ENCODE measurements at regions not wholly inside any gene's neighbourhood (a gene's known extent, or its start where the extent isn't known, plus 50 kb on each side); places are given as distances from the start of the nearest gene placed in this dataset.

DNA sequence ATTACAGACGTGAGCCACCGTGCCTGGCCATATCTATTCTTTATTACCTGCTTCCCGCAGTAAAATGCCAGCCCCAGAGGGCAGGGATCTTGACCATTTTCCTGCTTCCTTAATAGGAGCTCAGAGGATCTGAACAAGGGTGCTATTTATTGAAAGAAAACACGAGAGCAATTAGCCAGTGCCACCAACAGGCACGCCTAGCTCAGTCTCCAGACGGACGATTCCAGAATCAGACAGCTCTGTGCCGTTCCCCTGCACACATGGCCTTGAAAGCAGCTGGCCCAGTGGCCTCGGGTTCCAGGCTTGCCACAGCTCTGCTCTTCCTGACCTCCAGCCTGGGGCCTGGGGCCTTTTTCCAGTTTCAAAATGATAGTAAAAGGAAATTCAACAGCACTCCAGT lies 135.2 kb upstream of the RFLNA start:
- no peak for DNase-seq (ENCODE audit: low spot score)

DNA sequence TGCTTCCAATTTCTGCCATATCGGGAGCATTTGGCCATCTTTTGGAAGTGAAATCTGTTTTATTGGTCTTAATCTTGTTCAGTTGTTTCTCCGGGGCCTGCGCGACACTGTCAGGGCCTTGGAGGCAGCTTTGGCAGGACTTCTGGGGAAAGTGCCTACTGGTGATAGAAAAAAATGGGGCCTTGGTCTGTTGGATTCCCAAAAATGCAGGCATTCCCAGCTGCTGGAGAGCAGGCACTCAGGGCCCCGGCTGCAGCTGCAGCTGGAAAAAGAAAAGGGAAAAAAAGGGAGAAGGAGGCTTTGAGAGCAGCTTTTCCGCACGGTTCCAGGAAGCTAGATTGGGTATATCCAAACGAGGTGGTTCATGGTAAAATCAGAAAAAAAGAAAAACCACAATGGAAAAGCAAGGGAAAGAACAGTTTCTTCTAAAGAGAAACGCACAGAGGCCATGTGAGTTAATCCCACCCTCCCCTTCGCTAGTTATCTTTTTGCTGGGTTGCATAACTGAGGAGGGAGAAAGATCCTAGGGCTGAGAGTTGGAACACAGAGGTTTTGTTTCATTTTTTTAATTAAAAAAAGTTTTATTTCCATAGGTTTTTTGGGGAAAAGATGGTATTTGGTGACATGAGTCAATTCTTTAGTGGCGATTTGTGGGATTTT lies 134.7 kb upstream of the RFLNA start:
- no peak for DNase-seq (ENCODE audit: low spot score)

DNA sequence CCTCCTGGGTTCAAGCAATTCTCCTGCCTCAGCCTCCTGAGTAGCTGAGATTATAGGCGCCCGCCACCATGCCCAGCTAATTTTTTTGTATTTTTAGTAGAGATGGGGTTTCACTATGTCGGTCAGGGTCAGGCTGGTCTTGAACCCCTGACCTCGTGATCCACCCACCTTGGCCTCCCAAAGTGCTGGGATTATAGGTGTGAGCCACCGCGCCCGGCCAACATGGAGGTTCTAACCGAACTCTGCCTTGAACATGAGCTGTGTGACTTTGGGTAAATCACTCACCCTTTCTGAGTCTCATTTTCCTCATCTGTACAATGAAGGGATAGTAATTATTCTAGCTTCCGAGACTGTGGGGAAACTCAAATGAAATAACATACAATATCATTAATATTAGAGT lies 133.5 kb upstream of the RFLNA start:
- peak; percentile 57 for DNase-seq (ENCODE audit: low spot score)

DNA sequence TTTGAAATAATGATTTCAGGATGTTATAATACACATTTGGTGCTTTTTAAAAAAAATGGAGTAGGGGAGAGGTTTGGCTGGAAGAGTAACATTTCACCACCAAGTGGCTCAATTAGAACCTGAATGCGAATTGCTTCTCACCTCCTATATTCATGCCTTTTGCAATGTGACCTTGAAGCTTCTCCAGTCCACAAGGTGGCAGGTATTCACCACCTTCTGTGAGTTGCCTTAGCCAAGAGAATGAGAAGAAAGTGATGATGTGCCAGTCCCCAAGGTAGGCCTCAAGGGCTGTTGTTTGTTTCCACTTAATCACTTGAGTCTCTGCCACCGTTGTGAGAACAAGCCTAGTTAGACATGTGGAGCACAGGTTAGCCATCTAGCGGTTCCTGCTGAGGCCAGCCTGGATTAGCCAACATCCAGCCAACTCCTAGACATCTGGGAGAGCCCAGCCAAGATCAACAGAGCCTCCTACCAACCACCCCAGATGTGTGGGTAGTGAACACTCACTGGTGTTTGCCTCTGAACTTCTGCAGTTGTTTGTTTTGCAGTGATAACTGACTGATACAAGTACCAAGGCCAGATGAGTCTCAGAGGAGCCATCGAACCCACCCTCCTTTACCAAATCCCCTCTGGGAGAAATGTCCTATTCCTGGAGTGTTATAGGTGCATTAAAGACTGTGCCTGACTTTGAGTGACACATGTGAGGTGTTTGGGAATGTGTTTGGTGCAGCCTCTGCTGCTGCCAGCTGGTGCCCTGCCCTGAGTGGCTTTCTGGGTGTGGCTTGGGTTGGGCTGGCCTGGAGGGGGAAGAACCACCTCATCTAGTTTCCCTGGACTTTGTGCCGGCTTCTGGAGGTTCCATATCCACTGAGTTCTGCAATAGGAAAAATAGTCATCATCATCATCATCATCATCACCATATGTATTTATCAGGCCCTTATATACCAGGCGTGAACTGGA lies 132.5 kb upstream of the RFLNA start:
- DNase-seq (ENCODE audit: low spot score) = no peak

DNA sequence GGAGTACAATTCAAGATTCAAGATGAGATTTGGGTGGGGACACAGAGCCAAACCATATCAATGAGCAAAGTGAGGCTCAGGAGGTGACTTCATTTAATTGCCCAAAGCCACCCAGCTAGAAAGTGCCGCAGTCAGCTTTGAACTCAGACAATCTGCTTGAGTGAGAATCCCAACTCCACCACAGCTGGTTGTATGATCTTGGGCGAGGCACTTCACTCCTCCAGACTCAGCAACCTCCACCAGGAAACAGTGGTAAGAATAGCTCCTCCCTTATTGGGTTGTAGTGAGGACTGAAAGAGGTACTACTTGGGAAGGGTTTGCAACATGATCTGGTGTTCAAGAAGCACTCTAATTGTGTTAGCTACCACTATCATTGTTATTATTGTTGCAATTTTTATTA lies 129.2 kb upstream of the RFLNA start:
- DNase-seq (ENCODE audit: low spot score) = no peak

DNA sequence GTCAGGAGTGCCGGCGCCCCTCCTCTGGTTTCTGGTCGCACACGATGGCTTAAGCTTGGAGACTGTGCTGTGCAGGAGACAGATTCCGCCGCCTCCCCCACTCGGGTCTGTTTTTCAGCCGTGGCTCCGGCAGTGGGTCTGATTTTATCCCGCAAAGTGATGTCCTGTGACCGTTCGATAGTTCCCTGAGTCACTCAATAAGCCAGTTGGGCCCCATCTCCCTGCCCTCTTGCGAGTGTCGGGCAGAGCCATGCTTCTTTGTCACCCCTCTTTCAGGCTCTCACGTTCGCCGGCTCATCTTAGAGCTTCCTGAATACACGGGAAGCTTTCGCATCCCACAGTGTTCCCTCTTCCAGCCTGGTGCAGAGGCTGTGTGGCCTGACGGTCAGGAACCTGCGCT lies 127.8 kb upstream of the RFLNA start:
- DNase-seq (ENCODE audit: low spot score) = no peak

DNA sequence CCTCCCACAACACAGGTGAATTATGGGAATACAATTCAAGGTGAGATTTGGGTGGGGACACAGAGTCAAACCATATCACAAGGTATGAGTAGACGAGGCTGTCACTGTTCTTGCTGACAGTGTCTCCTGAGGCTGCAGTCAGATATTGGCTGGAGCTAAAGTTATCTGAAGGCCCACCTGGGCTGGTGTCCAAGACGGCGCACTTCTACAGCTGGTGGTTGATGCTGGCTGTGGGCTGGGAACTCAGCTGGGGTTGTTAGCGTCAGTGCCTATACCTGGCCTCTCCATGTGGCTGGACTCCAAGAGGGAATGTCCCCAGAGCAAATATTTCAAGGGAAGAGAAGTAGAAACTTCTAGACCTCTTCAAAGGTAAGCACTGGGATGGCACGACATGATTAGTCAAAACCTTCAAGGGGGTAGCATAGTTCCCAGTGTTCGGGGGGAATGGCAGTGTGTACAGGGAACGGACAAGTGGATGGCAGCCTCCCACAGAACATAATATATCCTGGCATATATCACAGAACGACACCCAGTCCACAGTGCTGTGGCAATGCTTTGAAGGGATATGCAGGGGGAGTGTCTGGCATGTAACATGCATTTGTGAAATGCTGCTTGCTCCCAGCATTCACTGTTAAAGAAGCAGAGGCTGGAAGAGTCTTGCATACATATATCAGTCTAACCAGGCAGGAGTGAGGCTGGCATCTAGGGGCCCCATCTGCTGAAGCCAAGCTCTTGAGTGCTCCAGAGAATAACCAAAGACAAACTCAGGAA lies 126.7 kb upstream of the RFLNA start:
- DNase-seq (ENCODE audit: low spot score) = no peak

DNA sequence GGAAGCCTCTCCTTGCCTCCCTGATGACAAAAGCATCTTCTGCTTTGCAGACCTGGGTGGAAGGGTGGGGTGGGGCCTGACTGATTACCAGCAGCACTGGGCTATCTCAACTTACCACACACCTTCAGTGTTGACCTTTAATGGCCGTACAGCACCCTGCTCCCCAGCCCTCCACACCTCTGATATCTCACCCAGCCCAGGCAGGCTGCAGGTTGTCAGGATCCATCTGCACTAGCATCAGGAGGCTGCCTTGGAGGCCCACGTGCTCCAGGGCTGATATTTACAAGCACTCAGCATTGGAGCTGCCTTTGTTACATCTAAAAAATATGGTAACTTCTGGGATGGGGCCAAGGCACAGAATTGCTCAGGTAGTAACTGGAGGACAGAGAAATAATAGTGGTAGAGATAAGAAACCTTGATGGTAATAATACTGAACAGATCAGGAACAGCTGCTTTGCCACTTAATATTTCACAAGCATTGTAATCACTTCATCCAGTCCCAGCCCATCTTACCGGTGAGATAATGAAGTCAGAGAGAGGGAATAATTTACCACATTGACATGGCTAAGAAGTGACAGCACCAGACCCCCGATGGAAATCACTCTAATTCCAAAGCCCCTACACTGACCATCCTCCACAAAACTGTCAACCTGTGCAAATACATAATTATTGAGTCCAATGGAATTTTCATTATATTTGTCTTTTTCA lies 125.2 kb upstream of the RFLNA start:
- no peak for DNase-seq (ENCODE audit: low spot score)

DNA sequence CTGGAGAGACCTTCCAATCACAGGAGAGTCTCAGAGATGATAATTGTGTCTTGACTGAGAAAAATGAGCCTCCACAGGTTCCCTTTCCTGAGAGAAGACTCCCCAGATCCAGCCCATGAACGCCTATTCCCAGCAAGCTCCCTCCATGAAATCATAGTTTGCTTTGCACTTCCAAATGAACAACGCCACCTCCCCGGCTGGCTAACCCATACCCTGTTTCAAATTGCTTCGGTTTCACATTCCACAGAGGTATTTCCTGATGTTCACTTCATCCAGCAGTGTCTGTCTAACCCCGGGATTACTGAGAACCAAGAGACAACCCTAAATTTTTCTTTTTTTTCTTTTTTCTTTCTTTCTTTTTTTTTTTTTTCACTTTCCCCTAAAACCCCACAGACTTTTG lies 124.1 kb upstream of the RFLNA start:
- no peak for DNase-seq (ENCODE audit: low spot score)

DNA sequence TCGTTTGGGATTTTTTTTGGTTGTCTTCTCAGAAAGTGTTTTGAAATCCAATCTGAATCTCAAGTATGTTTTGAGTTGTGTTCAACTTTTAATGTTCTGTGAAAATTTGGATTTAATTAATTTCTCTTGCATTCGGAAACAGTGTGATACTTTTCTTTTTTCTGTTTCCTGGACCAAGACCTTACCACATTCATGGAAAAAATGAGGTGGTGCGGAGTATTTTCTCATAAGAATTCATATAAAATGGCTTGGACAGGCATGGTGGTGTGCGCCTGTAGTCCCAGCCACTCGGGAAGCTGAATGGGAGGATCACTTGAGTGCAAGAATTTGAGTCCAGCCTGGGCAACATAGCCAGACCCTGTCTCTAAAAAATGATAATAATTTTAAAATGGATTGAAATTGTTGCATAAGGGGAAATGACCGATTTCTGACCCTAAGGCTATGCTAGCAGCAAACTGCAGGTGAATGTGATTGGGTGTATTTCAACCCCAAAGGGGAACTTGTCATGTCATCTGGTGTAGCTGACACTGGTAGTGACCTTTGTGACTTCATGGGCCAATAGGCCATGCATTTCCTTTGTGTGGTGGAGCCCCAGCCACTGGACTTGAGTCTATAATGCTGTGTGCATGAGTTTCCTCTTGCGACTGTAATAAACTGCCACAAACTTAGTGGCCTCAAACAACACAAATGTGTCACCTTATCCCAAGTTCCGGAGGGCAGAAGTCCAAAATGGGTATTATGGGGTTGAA lies 123.5 kb upstream of the RFLNA start:
- DNase-seq (ENCODE audit: low spot score) = no peak

DNA sequence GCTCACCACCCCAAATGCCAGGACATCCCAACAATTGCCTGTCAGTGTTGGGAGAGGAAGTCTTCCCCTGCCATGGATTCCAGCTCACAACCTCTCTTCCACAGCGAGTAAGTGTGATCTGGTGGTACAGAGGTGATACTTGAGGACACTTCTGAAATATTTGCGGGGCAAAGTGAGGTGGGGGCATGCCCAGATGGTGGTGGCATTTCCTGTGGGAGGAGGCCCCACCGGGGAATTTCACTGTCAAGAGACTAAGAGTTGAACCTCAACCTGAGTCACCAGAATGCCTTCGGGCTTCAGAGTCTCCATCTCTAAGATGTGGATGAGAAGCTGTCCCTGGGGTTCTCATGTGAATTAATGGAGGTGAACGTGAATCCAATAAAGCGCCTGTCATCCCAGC lies 122.3 kb upstream of the RFLNA start:
- no peak for DNase-seq (ENCODE audit: low spot score)

DNA sequence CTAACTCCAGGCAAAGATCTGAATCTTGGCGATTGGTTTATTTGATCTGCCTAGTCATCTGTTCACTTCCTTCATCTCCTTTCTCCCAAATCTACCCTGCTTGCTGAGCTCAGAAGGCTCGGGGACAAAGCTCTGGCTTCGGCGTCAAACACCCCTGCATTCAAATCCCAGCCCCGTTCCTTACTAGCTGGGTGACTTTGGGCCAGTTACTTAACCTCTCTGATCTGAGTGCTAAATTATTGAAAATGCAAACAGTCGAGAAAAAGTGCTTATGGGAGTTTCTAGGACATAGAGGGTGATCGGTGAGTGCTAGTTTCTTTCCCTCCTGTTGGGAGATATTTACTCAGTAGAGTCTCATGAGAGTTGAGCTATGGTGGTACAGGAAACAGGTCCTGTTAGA lies 121.2 kb upstream of the RFLNA start:
- no peak for DNase-seq (ENCODE audit: low spot score)

DNA sequence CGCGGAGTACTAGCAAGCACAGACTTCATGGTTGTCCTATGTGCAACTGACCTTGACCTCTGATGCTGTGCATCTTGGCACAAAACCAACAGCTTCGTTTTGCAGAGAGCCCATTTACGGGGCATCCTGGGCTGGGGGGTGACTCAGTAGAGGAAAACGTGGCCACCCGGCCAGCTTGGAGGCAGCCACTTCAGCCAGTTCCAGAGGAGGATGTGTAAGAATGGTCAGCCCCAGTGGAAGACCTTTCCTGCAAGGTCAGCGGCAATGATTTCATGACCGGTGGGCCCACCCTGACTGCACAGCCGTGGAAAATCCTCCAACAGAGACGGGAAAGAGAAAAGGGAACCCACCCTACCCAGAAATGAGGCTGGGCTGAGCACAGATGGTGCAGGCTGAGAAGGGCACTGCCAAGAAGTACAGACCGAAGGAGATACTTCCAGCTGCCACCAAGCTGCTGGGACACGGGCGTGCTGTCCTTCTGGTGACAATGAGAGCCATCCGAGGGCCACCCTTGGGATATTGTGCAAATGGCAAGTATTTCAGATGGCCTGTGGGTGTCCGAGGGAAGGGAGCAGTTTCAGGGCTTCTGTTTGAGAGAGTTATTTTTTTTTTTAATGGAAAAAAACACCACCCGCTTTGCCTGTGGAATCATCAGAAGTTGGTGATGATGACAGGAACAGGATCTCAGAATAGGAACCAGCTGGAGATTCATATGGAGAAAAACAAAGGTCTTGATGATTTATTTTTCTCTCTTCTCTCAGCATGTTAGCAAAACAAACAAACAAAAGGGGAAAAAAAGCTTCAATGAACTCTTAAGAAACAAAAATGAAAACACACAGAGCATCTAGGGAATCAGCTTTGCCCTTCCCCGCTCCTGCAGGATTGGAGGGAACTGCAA lies 120.2 kb upstream of the RFLNA start:
- no peak for DNase-seq (ENCODE audit: low spot score)

DNA sequence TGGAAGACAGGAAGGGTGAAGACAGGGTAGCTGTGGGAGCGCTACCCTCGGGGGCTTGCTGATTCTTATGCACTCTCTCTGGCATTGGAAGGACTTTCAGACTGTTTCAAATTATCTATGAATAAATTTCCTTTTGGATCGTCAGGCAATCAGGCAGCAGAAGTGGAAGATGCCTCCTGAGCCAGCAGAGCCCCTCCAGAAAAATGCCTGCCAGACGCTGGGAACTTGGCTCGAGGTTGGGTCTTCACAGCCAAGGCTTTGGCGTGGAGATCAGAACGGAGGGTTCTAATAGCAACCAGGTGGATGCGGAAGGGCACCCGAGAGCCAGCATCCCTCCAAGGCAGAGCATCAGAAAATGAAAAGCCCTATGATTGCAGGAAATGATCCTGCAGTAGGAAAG lies 119.2 kb upstream of the RFLNA start:
- no peak for DNase-seq (ENCODE audit: low spot score)

DNA sequence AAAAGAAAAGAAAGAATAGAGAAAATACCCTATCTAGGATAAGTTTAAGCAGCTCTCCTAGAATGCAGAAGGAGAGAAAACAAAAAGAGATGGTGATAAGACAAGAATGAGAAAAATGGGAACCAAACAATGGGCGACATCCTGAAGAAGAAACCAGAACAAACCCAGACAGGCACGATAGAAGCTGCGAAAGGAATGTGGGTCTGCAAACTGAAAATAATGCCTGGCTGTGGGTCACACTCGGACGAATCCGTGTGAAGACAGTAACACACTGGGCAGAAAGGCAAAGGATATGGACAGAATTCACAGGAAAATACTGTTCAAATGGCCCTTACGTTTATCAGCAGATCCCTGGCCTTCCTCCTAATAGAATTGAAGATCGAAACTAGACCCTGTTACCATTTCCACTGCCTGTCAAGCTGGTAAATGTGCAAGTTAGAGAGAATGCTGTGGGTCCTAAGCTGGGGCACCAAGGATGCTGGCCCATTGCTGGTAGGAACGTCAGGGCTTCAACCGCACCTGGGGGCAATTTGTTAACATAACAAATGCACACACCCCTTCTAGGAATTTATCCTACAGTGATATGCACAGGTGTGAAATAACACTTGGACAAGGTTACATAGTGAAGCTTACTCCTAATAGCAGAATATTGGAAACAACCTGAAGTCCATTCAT lies 117.5 kb upstream of the RFLNA start:
- no peak for DNase-seq (ENCODE audit: low spot score)

DNA sequence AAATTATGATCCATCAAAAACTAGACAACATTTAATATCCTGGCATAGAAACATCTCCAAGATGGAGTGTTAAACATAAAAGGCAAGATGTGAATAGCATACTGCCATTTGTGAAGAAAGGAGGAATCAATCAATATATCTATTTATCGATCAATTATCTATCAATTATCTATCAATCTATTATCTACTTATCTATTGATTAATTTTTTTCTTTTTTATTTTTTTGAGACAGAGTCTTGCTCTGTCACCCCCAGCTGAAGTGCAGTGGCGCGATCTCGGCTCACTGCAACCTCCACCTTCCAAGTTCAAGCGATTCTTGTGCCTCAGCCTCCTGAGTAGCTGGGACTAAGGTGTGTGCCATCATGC lies 117.0 kb upstream of the RFLNA start:
- no peak for DNase-seq (ENCODE audit: low spot score)

DNA sequence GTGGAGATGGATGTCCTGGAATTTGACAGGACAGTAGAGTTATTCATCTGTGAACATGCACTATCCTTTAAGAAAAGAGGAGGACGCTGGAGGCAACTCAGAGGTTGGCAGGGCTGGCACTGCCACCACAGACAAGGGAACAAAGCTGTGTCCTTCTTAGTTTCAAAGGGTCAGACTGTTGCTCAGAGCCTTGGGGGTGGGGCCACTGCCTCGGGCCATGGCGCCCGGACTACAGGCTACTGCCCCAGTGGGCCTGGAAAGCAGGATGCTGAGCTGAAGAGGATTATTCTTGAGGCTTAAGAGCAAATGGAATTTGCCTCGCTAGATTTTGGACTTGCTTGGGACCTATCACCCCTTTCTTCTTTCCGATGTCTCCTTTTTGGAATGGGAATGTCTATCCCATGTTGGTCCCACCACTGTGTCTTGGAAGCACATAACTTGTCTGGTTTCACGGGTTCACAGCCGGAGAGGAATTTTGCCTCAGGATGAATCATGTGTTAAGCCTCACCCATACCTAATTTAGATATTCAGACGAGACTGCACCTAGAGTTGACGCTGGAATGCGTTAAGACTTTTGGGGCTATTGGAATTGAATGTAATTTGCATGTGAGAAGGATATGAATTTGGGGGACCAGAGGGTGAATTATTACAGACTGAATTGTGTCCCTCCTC lies 114.8 kb upstream of the RFLNA start:
- no peak for DNase-seq (ENCODE audit: low spot score)

DNA sequence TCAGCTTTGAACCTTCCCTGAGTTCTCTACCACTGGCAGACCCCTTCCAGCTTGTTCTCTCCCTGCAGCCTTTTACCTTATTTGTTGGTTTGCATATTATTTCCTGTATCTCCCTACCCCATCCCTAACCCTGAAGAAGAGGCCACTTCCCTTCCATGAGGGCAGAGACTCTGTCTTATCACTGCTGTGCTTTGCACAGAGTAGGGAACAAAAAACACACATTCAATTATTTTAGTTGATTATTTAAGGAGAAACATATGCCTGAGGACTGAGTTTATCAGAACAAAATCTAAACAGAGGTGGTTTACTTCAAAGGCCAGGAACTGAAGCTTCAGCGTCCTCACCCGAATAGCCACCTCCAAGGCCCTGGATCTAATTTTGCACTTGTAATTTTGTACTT lies 111.7 kb upstream of the RFLNA start:
- DNase-seq (ENCODE audit: low spot score) = no peak

DNA sequence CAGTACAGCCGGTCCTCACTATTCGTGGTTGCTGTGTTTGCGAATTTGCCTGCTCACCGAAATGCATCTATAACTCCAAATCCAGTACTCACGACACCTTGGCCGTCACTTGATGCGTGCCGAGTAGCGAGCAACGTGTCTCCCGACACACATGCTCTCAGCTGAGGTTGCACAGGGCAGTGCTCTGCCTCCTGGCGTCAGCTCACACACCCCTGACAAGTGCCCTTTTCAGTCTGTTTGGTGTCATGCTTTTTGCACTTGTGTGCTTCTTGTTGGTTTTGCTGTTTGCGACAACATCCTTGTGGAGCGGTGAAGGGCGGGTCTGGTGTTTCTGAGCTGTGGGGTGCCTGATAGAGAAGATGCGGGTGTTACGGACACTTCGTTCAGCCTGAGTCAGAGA lies 110.4 kb upstream of the RFLNA start:
- no peak for DNase-seq (ENCODE audit: low spot score)
